NB4 (cell line): ENCODE measurements at regions not wholly inside any gene's neighbourhood (a gene's known extent, or its start where the extent isn't known, plus 50 kb on each side); places are given as distances from the start of the nearest gene placed in this dataset.
A peak's percentile ranks its signal among the peaks of the same experiment; 100 is the strongest.

ENCODE experiments used
- DNase-seq: peaks from one replicate; pipeline ENCODE4 v3.0.0; 2010; ENCODE audit warnings: low read depth
- H3K4me3 ChIP-seq: one replicate; pipeline ENCODE4 v1.5.1; 2011; ENCODE audit warnings: mild to moderate bottlenecking, low read depth, low read length, moderate library complexity
- CTCF ChIP-seq: IDR thresholded peaks from one replicate; pipeline ENCODE4 v1.5.1; 2012; ENCODE audit warnings: low read depth, low read length
- MYC ChIP-seq: IDR thresholded peaks from 2 replicates; pipeline ENCODE4 v1.6.1; 2011; ENCODE audit warnings: low read depth, low read length
- POLR2A ChIP-seq: IDR thresholded peaks from 2 replicates; pipeline ENCODE4 v1.6.1; 2011; ENCODE audit warnings: mild to moderate bottlenecking; ENCODE audit not compliant: insufficient read length; ENCODE audit errors: extremely low read depth
- TF ChIP-seq, protein P1 (sequence below): IDR thresholded peaks from 2 replicates; pipeline ENCODE4 v1.6.1; 2011; ENCODE audit warnings: low read depth, low read length

DNA sequence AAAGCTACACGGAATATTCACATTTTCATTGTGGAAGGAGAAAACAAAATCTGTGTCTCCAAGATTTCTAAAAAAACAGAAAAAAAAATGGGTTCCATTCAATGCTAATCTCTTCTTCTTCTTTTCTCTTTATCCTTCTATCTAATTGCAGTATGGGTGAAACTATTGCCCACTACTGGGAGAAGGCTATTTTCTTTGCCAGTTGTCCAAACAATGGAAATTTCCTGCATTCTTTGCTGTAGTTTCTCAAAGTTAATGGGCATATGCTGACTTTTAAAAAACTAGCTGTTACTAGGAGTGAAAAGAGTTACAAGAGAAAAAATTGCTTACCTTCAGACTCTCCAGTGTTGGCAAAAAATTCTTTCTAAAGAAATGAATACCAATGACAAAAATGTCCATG lies 179.3 kb upstream of the ANKRD28 start:
- TF ChIP-seq POLR2A (no peak), CTCF (no peak), MYC (no peak)
- TF ChIP-seq, protein P1, sequence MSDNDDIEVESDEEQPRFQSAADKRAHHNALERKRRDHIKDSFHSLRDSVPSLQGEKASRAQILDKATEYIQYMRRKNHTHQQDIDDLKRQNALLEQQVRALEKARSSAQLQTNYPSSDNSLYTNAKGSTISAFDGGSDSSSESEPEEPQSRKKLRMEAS = no peak
- no peak overlapping the region for H3K4me3 ChIP-seq
- DNase-seq = no peak

DNA sequence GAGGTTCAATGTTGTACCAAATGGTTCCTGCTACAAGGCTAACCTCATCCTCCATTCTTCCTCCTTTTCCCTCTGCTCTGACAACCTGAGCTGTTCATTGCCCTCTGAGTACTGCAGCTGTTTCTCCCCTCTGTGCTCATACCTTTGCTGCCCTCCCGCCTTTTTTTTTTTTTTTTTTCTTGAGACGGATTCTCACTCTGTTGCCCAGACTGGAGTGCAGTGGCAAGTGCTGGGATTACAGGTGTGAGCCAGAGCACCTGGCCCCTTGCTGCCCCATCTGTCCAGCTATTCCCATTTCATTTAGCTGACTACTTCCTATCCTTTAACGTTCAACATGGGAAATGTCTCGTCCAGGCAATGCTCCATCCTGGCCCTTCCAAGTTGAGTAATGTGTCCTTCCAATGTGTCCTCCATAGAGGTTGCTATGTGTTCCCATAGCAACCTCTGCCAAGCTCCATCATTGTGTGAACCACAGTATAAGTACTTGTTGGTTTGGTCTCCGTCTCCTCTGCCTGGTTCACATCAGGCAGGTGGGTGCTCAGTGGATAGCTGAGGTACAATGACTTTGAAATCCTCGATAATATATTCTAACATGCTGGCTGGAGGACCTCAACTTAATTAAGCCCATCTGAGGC lies 179.9 kb upstream of the ANKRD28 start:
- no peak for TF ChIP-seq CTCF
- no peak overlapping the region for H3K4me3 ChIP-seq
- no peak for DNase-seq

GRCh38 chr3:15978801-15979200 lies 181.0 kb upstream of the ANKRD28 start:
- H3K4me3 ChIP-seq = no peak overlapping the region
- DNase-seq = no peak
- TF ChIP-seq, protein P1 = no peak
- TF ChIP-seq POLR2A (no peak), CTCF (no peak)

- no peak for TF ChIP-seq CTCF
- no peak for TF ChIP-seq POLR2A
- TF ChIP-seq, protein P1 = no peak
- no peak for TF ChIP-seq MYC
- peak; percentile 17 for DNase-seq
- no peak overlapping the region for H3K4me3 ChIP-seq
Observed at GRCh38 chr3:15979495-15979894, 181.7 kb upstream of the ANKRD28 start.

DNA sequence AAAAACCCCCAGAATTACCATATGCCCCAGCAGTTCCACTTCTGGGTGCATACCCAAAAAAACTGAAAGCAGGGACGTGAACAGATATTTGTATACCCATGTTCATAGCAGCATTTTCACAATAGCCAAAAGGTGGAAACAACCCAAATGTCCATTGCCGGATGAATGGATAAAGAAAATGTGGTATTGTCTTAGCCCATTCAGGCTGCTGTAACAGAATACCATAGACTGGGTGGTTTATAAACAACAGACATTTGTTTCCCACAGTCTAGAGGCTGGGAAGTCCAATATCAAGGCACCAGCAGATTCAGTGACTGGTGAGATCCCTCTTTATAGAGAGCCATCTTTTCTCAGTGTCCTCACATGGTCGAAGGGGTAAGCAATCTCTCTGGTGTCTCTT lies 182.1 kb upstream of the ANKRD28 start:
- H3K4me3 ChIP-seq = no peak overlapping the region
- DNase-seq = no peak
- TF ChIP-seq POLR2A (no peak), MYC (no peak), CTCF (no peak)
- TF ChIP-seq, protein P1 = no peak

- DNase-seq = no peak
- TF ChIP-seq MYC = no peak
- no peak for TF ChIP-seq CTCF
- no peak for TF ChIP-seq POLR2A
- TF ChIP-seq, protein P1 = no peak
- H3K4me3 ChIP-seq = no peak overlapping the region
Observed at GRCh38 chr3:15982243-15982642, 184.5 kb upstream of the ANKRD28 start.
